ENCODE measurements at regions not wholly inside any gene's neighbourhood (a gene's known extent, or its start where the extent isn't known, plus 50 kb on each side); places are given as distances from the start of the nearest gene placed in this dataset.

DNA sequence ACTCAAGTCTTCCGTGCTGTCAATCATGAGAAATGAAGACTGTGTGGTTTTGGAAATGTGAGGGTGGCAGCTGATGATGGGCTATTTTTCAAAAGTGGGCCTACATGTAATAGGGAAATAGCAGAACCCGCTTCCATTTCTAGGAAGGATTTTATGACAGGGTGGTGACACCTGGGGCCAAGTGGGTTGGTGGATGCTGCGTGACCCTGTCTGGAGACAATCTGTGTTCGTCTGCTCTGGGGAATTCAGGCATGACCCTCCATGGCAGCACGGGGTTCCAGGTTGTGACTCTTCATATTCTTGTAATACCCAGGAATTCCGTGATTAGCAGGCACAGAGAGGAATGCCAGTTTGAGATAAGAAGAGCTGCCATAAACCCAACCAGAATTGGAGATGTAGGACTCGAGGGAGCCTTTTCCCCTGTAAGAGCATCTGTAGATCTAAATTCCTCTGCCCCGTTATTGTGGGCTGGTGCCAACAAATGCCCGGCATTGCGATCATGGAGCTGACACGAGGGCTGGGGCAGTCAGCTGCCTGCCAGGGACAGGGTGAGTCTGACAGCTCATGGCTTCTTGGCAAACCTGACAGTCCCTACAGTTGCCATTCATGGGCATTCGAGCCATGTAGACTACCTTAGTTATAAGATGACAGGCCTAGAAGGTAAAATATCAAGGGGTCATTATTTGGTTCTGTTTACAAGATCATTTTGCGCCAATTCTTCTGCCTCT is 279.7 kb downstream of the GADD45G start:
- H3K4me3 ChIP-seq (replicated peaks in 1 of 2; ENCODE audit: low read depth in 2 of 2, low read length in 2 of 2): no peak overlapping the region
- TF ChIP-seq, protein P1, sequence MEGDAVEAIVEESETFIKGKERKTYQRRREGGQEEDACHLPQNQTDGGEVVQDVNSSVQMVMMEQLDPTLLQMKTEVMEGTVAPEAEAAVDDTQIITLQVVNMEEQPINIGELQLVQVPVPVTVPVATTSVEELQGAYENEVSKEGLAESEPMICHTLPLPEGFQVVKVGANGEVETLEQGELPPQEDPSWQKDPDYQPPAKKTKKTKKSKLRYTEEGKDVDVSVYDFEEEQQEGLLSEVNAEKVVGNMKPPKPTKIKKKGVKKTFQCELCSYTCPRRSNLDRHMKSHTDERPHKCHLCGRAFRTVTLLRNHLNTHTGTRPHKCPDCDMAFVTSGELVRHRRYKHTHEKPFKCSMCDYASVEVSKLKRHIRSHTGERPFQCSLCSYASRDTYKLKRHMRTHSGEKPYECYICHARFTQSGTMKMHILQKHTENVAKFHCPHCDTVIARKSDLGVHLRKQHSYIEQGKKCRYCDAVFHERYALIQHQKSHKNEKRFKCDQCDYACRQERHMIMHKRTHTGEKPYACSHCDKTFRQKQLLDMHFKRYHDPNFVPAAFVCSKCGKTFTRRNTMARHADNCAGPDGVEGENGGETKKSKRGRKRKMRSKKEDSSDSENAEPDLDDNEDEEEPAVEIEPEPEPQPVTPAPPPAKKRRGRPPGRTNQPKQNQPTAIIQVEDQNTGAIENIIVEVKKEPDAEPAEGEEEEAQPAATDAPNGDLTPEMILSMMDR (IDR thresholded peaks at IDR 0.05; ENCODE audit: low read depth, low read length): no peak
- no peak for DNase-seq (ENCODE audit: low read depth in 2 of 2)

DNA sequence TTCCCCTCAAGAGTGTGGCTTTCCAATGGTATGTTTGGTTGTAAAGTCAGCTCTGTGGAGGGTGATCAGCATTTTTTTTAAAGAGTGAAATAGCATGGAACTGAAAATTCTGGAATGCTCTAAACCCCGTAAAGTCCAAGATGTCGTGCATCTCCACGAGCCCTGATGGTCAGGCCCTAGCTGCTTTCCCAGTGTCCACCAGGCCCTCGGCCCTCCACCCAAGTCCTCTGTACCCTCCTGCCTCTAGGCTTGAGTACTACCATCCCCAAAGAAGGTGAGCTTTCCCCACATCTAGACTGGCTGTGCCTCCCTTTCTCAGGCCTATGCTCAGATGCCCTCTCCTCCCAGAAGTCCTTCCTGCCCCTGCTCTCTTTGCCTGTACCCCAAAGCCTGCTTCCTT is 280.3 kb downstream of the GADD45G start:
- TF ChIP-seq, protein P1 (IDR thresholded peaks at IDR 0.05; ENCODE audit: low read depth, low read length): no peak
- no peak overlapping the region for H3K4me3 ChIP-seq (replicated peaks in 1 of 2; ENCODE audit: low read depth in 2 of 2, low read length in 2 of 2)
- no peak for DNase-seq (ENCODE audit: low read depth in 2 of 2)

DNA sequence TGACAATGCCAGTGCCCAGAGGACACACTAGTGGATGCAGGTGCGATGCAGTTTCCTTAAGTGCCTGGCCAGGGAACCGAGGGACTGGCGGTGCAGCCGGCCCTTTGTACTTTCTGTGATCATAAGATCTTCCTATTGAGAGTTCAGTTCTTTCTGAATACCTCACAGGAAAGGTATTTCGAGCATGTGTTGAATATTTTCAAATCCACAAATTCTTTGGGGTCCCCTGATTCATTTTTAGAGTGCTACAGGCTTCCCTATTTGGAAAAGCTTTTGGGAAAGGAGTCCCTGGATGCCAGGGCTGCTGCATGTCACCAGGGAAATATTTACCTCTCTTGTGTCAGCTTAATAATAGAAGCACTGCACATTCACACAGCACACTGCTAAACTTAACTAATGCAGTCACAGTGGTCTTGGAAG is 281.5 kb downstream of the GADD45G start:
- no peak overlapping the region for H3K4me3 ChIP-seq (replicated peaks in 1 of 2; ENCODE audit: low read depth in 2 of 2, low read length in 2 of 2)
- no peak for DNase-seq (ENCODE audit: low read depth in 2 of 2)
- TF ChIP-seq, protein P1 (IDR thresholded peaks at IDR 0.05; ENCODE audit: low read depth, low read length): no peak

DNA sequence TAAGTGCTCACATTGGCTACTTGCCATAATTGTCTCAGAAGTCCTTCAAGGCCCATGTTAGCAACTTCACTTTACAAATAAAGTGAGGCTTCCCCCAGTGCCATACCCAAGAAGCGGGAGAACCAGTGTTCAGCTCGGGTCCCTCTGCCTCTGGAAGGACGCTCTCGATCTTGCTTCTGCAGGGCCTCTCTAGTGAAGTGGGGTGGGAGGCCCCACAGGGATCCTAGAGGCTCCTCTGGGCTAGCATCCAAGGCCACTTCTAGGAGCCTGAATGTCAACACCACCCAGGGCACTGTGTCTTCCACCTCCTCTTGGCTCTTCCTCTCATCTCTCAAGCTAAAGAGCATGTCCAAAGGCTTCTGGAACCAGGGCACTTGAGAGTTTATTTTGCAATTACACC is 282.5 kb downstream of the GADD45G start:
- TF ChIP-seq, protein P1 (IDR thresholded peaks at IDR 0.05; ENCODE audit: low read depth, low read length): no peak
- no peak for DNase-seq (ENCODE audit: low read depth in 2 of 2)
- H3K4me3 ChIP-seq (replicated peaks in 1 of 2; ENCODE audit: low read depth in 2 of 2, low read length in 2 of 2): no peak overlapping the region

DNA sequence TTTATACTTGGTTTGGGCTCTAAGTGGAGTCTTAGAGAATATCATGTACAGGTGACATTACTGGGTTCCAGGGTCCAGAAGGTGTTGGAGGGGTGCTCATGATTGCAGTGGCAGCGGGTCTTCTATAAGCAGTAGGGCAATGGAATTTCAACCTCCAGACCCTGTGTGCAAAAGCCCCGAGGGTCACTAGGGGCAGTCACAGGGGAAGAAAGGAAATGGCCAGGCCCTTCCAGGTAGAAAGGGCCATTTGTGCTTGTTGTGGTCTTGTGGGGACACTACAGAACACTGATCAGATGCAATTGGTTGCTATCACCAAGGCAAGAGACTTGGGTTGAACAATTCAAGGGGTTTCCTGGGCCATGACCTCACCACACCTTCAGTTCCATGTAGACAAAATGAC is 283.4 kb downstream of the GADD45G start:
- no peak overlapping the region for H3K4me3 ChIP-seq (replicated peaks in 1 of 2; ENCODE audit: low read depth in 2 of 2, low read length in 2 of 2)
- DNase-seq (ENCODE audit: low read depth in 2 of 2): no peak
- TF ChIP-seq, protein P1 (IDR thresholded peaks at IDR 0.05; ENCODE audit: low read depth, low read length): no peak

DNA sequence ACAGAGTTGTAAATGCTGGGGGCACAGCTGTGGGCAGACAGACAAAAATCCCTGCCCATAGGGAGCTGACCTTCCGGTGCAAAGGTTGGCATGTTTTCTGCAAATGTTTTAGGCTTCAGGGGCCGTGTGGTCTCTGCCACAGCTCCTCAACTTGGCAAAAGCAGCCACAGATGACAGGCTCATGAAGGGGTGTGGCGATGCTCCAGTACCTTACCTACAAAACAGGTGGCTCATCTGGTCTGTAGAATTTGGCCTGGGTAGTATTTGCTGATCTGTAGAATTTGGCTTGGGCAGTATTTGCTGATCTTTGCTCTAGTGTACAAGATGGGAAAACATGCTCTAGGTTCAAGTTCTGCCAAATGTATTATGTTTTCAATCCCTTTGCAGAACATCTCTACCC is 283.9 kb downstream of the GADD45G start:
- TF ChIP-seq, protein P1 (IDR thresholded peaks at IDR 0.05; ENCODE audit: low read depth, low read length): no peak
- no peak for DNase-seq (ENCODE audit: low read depth in 2 of 2)
- no peak overlapping the region for H3K4me3 ChIP-seq (replicated peaks in 1 of 2; ENCODE audit: low read depth in 2 of 2, low read length in 2 of 2)

DNA sequence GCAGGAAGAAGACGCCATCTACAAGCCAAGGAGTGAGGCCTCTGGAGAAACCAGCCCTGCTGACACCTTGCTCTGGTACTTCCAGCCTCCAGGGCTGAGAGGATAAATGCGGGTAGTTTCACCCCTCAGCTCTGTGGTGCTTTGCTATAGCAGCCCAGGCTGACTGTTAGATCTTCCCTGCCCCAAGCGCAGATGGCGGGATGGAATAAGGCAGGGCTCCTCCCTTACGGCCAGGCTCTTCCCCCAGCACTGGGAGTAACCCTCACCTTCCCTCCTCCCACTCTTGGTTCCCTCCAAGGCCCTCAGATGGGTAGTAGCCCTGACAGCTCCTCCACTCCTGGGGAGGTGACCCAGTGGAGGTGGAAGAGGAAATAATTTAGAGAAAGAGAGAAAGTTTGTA is 285.1 kb downstream of the GADD45G start:
- TF ChIP-seq, protein P1 (IDR thresholded peaks at IDR 0.05; ENCODE audit: low read depth, low read length): no peak
- no peak for DNase-seq (ENCODE audit: low read depth in 2 of 2)
- no peak overlapping the region for H3K4me3 ChIP-seq (replicated peaks in 1 of 2; ENCODE audit: low read depth in 2 of 2, low read length in 2 of 2)
